GM12891 (cell line): ENCODE measurements at regions not wholly inside any gene's neighbourhood (a gene's known extent, or its start where the extent isn't known, plus 50 kb on each side); places are given as distances from the start of the nearest gene placed in this dataset.

ENCODE experiments used
- POLR2A ChIP-seq: IDR thresholded peaks from 2 replicates; pipeline ENCODE4 v1.6.1; 2011; ENCODE audit warnings: low read depth, low read length, control low read depth
- POLR2AphosphoS5 ChIP-seq: IDR thresholded peaks from 2 replicates; pipeline ENCODE4 v1.6.1; 2011; ENCODE audit warnings: low read depth, low read length, control low read depth

DNA sequence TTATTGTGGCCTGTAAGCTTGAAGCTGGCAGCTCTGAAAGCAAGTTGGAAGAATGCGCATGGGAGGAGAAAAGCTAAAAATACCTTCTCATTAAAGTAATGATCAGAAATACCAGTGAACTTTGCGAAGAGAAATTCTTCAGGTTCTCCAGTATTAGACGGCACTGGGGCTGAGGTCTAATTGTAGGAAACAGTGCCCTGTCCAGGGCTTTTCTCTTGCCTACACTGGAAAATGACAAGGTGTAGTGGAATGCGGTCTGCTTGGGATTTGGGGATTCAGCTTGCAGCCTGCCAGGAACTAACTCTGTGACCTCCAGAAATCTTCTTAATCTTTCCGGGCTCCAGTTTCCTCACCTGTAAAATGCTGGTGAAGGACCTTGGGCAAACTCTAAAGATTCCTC, 53.3 kb upstream of the KCNJ16 start:
- TF ChIP-seq POLR2A (no peak), POLR2AphosphoS5 (no peak)
